D721Med (cell line): ENCODE measurements at regions not wholly inside any gene's neighbourhood (a gene's known extent, or its start where the extent isn't known, plus 50 kb on each side); places are given as distances from the start of the nearest gene placed in this dataset.

Source experiments
- DNase-seq: peaks from one replicate; pipeline ENCODE4 v3.0.0; 2011; ENCODE audit warnings: low spot score; ENCODE audit not compliant: insufficient read length
- FAIRE-seq: peaks from 2 replicates; lab custom pipeline; 2011; peaks lifted over from hg19 to GRCh38; lab: Jason Lieb, UNC
- TF ChIP-seq, protein P1 (sequence below): IDR thresholded peaks from 2 replicates; pipeline ENCODE4 v1.5.1; 2012; ENCODE audit warnings: mild to moderate bottlenecking, control low read depth; ENCODE audit not compliant: insufficient read depth; ENCODE audit errors: missing control alignments

GRCh38 chr2:239727182-239727775 lies 297.9 kb downstream of the NDUFA10 start:
- FAIRE-seq = no peak
- TF ChIP-seq, protein P1, sequence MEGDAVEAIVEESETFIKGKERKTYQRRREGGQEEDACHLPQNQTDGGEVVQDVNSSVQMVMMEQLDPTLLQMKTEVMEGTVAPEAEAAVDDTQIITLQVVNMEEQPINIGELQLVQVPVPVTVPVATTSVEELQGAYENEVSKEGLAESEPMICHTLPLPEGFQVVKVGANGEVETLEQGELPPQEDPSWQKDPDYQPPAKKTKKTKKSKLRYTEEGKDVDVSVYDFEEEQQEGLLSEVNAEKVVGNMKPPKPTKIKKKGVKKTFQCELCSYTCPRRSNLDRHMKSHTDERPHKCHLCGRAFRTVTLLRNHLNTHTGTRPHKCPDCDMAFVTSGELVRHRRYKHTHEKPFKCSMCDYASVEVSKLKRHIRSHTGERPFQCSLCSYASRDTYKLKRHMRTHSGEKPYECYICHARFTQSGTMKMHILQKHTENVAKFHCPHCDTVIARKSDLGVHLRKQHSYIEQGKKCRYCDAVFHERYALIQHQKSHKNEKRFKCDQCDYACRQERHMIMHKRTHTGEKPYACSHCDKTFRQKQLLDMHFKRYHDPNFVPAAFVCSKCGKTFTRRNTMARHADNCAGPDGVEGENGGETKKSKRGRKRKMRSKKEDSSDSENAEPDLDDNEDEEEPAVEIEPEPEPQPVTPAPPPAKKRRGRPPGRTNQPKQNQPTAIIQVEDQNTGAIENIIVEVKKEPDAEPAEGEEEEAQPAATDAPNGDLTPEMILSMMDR = no peak
- no peak for DNase-seq

DNA sequence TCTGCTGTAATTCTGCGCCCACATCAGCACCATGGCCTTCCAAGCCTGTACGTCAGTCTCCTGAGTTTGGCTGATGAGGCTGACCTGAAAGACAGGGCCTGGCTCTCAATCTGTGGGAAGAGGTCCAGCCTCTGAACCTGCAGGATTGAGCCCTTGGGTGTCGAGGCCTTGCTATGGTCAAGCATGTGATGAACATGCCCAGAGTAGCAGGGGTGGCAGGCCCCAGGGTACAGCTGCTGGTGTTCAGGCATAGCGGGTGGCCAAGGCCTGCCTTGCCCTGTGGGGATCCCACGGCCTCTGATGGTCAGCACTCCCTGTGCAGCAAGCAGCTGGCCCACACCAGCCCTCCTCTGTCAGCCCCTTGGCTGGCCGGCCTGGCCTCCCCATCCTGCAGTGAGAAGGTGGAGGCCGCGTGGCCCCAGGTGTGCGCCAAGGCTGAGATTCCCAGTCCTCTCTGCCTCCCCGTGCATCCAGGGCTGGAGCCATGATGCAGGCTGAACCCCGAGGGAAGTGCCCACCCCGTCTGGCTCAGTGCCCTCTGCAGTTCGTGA lies 298.4 kb downstream of the NDUFA10 start:
- TF ChIP-seq, protein P1 = no peak
- FAIRE-seq = no peak
- no peak for DNase-seq

DNA sequence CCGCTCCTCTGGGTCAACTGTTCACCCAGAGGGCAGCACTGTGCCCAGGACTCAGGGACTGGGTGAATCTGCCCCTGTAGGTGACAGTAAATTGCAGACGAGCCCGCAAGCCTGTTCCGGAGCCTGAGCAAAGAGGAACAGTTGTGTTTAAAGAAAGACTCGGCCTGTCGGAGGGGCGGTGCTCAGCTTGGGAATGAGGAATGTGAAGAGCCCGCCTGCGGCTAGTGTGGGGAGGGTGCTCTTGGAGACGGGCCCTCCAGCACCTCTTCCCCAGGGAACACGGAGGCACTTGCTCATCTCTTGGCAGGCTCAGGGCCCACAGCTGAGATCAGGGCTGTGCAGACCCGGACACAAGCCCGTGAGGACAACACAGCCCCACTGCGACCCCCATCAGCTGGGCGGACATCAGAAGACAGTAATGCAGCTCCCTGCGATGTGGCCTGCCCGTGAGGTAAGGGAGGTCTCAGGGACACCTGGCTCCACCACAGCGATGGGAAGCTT lies 299.0 kb downstream of the NDUFA10 start:
- DNase-seq = no peak
- TF ChIP-seq, protein P1 = no peak
- FAIRE-seq = no peak

- FAIRE-seq (no peak), DNase-seq (no peak)
- TF ChIP-seq, protein P1 = no peak
These were observed 299.6 kb downstream of the NDUFA10 start for GRCh38 chr2:239725551-239725890.

- TF ChIP-seq, protein P1 = no peak
- FAIRE-seq (no peak), DNase-seq (no peak)
These were observed 300.1 kb downstream of the NDUFA10 start for GRCh38 chr2:239724851-239725550.

DNA sequence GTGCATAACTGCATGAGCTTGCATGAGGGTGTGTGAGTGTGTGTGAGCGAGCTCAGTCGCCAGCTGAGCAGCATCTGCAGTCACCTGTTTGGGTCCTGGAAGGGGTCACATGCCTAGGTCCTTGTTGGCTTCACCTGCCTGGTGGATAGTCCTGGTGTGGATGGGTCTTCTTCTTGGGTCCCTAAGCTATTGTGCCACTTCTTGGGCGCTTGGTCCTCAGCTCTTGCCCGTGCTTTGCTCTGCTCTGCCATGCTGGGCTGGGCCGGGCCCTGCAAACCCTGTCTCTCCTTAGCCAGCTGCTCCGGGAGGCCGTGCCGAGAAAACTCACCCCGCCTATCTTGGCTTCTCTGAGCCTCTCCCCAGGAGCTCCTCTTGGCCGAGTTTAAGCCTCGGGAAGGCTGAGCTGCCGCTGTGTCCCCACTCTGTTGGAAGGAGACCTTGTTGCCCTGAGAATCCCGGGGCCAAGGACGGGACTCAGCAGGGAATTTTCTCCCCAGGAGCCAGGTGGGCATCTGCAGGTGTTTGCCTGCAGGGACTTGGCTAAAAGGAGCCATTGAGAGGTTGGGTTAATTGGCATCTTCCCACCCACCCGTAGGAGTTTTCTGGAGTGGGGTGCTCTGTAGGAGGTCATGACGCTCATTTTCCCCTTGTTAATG lies 300.8 kb downstream of the NDUFA10 start:
- TF ChIP-seq, protein P1 = no peak
- DNase-seq (no peak), FAIRE-seq (no peak)
